Activated naive CD4-positive, alpha-beta T cell treated with anti-CD3 and anti-CD28 coated beads, Interleukin-2, amount 10 ng/mL, durations not matched to agents 7 days and 5 days (primary cell): ENCODE measurements at regions not wholly inside any gene's neighbourhood (a gene's known extent, or its start where the extent isn't known, plus 50 kb on each side); places are given as distances from the start of the nearest gene placed in this dataset.

Experiments used
- CTCF ChIA-PET: fragments of 350-600 bp; sonication (Branson Sonifier 250); formaldehyde crosslinking; loops from one replicate; lab custom pipeline; 2021; ENCODE audit warnings: antibody characterized with exemption; lab: Charles Lee
- DNase-seq: peaks from one replicate; pipeline ENCODE4 v3.0.0-alpha.2; 2020
- H3K27ac Mint-ChIP-seq: one replicate; pipeline ENCODE4 v1.8.0; 2021; ENCODE audit warnings: mild to moderate bottlenecking, moderate library complexity, mixed read lengths
- H3K27me3 Mint-ChIP-seq: one replicate; pipeline ENCODE4 v1.8.0; 2021; ENCODE audit warnings: mild to moderate bottlenecking, mixed read lengths
- H3K36me3 Mint-ChIP-seq: one replicate; pipeline ENCODE4 v1.8.0; 2021; ENCODE audit warnings: mixed read lengths
- H3K4me1 Mint-ChIP-seq: one replicate; pipeline ENCODE4 v1.8.0; 2021; ENCODE audit warnings: mixed read lengths
- H3K4me3 Mint-ChIP-seq: one replicate; pipeline ENCODE4 v1.8.0; 2021; ENCODE audit warnings: mild to moderate bottlenecking, moderate library complexity, mixed read lengths
- H3K9me3 Mint-ChIP-seq: one replicate; pipeline ENCODE4 v1.8.0; 2021; ENCODE audit warnings: mixed read lengths

GRCh38 chr12:4084573-4084972 is 189.0 kb upstream of the CCND2 start:
- no peak for DNase-seq
- Mint-ChIP-seq H3K4me3 (no peak overlapping the region), H3K4me1 (no peaks in the 10 kb centered on the region), H3K27ac (no peak overlapping the region), H3K27me3 (peaks cover 16% of the 10 kb centered on the region), H3K9me3 (no peaks in the 10 kb centered on the region), H3K36me3 (no peaks in the 10 kb centered on the region)
- CTCF ChIA-PET, result interaction anchor here (0.8 to 0.9 kb wide), 2 partner anchors 10 to 201 kb away, joined by 3 to 4 read pairs; no protein-coding TSS in a partner anchor

GRCh38 chr12:4082809-4083403 is 190.7 kb upstream of the CCND2 start:
- no peak overlapping the region for H3K27ac Mint-ChIP-seq
- CTCF ChIA-PET, result no interaction called here

GRCh38 chr12:4080213-4080612 is 193.3 kb upstream of the CCND2 start:
- CTCF ChIA-PET, result no interaction called here
- H3K27ac Mint-ChIP-seq, result no peak overlapping the region
- H3K4me3 Mint-ChIP-seq, result no peak overlapping the region
- peaks cover 4% of the 10 kb centered on the region for H3K9me3 Mint-ChIP-seq
- H3K36me3 Mint-ChIP-seq, result no peaks in the 10 kb centered on the region
- H3K4me1 Mint-ChIP-seq, result no peaks in the 10 kb centered on the region
- H3K27me3 Mint-ChIP-seq, result peaks cover 17% of the 10 kb centered on the region
- no peak for DNase-seq

More at GRCh38 chr12:4082809-4083403, 190.7 kb upstream of the CCND2 start:
- no peak overlapping the region for H3K4me3 Mint-ChIP-seq
- no peaks in the 10 kb centered on the region for H3K4me1 Mint-ChIP-seq
- peaks cover 4% of the 10 kb centered on the region for H3K9me3 Mint-ChIP-seq
- peaks cover 13% of the 10 kb centered on the region for H3K27me3 Mint-ChIP-seq
- no peaks in the 10 kb centered on the region for H3K36me3 Mint-ChIP-seq
- DNase-seq, result no peak

DNA sequence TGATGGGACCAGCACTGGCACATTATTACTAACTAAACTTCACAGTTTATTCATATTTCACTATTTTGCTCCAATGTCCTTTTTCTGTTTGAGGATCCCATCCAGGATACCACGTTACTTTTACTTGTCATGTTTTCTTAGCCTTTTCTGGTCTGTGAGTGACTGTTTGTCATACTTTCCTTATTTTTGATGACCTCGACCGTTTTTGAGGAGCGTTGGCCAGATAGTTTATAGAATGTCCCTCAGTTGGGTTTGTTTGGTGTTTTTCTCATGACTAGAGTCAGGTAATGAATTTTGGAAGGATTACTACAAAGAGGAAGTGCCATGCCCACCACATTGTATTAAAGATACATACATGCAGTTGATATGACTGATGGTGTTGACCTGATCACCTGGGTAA is 199.4 kb upstream of the CCND2 start:
- H3K4me1 Mint-ChIP-seq, result peaks cover 2% of the 10 kb centered on the region
- no peak overlapping the region for H3K4me3 Mint-ChIP-seq
- CTCF ChIA-PET, result no interaction called here

DNA sequence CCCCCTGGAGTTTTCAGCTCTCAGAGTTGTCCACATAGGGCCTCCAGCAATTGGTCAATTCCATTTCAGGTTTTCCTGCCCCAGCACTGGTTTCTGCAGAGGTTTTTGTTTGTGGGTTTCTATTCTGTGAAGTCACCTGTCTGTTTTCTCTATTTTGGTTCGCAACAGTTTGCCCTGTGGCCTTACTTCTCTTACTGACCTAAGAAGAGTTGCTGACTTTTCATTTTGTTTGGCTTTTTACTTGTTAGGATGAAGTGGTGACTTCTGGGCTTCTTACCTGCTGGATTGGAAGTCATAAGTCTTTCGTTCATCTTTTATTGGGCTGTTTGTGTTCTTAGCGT is 196.4 kb upstream of the PARP11 start:
- H3K27me3 Mint-ChIP-seq, result no peaks in the 10 kb centered on the region
- no peak overlapping the region for H3K27ac Mint-ChIP-seq
- H3K4me3 Mint-ChIP-seq, result no peak overlapping the region
- DNase-seq, result no peak
- H3K9me3 Mint-ChIP-seq, result no peaks in the 10 kb centered on the region
- CTCF ChIA-PET, result interaction anchor here (1.7 kb wide), 1 partner anchor 32 kb away, joined by 4 read pairs; no protein-coding TSS in a partner anchor
- H3K4me1 Mint-ChIP-seq, result peaks cover 2% of the 10 kb centered on the region
- no peaks in the 10 kb centered on the region for H3K36me3 Mint-ChIP-seq

More for the DNA sequence above, 199.4 kb upstream of the CCND2 start:
- Mint-ChIP-seq H3K27me3 (peaks cover 4% of the 10 kb centered on the region), H3K9me3 (peaks cover 4% of the 10 kb centered on the region), H3K36me3 (no peaks in the 10 kb centered on the region), H3K27ac (no peak overlapping the region)
- no peak for DNase-seq

- Mint-ChIP-seq H3K27ac (no peak overlapping the region), H3K27me3 (no peaks in the 10 kb centered on the region), H3K9me3 (no peaks in the 10 kb centered on the region), H3K36me3 (no peaks in the 10 kb centered on the region), H3K4me1 (peaks cover 2% of the 10 kb centered on the region), H3K4me3 (no peak overlapping the region)
- CTCF ChIA-PET, result interaction anchor here (1.7 kb wide), 1 partner anchor 32 kb away, joined by 4 read pairs; no protein-coding TSS in a partner anchor
- no peak for DNase-seq
Observed at GRCh38 chr12:4068981-4069669, 195.9 kb upstream of the PARP11 start.

DNA sequence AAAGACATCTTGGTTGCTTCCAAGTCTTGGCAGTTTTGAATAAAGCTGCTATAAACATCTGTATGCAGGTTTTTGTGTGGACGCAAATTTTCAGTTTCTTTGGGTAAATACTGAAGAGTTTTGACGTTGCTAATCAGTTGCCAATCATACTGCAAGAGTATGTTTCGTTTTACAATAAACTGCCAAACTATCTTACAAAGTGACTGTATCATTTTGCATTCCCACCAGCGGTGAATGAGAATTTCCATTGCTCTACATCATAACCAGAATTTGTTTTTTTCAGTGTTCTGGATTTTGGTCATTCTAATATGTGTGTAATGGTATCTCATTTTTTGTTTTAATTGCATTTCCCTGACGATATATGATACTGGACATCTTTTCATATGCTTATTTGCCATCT is 190.8 kb upstream of the PARP11 start:
- H3K9me3 Mint-ChIP-seq, result no peaks in the 10 kb centered on the region
- CTCF ChIA-PET, result no interaction called here
- H3K4me3 Mint-ChIP-seq, result no peak overlapping the region
- no peaks in the 10 kb centered on the region for H3K27me3 Mint-ChIP-seq
- no peaks in the 10 kb centered on the region for H3K36me3 Mint-ChIP-seq
- H3K4me1 Mint-ChIP-seq, result no peaks in the 10 kb centered on the region
- DNase-seq, result no peak
- H3K27ac Mint-ChIP-seq, result no peak overlapping the region

GRCh38 chr12:4059898-4060568 is 186.8 kb upstream of the PARP11 start:
- CTCF ChIA-PET, result no interaction called here
- Mint-ChIP-seq H3K36me3 (no peaks in the 10 kb centered on the region), H3K27me3 (no peaks in the 10 kb centered on the region), H3K9me3 (no peaks in the 10 kb centered on the region), H3K27ac (no peak overlapping the region), H3K4me1 (peaks cover 7% of the 10 kb centered on the region), H3K4me3 (no peak overlapping the region)
- DNase-seq, result no peak

DNA sequence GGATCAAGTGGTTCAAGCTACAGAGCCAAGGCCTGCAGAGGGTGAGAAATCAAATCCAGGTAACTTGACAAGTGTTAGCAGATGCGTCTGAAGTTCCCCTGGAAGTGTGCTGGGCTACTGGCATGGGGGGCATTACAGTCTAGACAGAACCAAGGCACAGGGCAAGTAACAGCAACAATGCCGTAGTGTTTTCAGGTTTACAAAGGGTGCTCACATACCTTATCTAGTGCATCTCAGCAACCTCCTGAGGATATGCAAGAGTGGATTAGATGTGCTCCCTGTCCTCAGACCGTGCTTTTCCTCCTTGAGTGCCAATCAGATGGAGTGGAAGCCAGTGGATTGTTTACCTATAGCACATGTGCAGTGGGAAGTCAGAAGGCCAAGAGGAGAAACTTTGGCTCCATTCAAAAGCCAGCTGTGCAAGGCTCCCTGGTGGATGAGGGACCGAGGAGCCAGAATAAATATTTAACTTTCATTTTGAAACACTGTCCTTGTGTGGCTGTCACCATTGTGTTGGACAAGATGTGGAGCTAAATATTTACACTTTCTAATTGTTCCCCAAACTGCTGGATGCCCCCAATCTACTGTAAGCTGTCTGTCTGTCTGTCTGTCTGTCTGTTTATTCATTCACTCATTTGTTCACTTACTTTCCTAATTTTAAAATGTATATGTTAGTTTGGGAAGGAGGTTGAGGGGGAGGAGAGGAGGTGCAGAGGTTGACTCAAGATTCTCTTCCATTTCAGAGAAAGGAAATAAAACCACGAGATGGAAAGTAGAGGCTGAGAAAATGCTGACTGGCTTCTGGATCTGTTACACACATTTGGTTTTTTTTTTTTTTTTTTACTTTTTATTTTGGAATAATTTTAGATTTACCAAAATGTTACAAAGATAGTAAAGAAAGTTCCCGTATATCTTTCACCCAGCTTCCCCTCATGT is 184.0 kb upstream of the PARP11 start:
- H3K27ac Mint-ChIP-seq, result no peak overlapping the region
- peaks cover 5% of the 10 kb centered on the region for H3K27me3 Mint-ChIP-seq
- DNase-seq, result no peak
- CTCF ChIA-PET, result interaction anchor here (0.7 kb wide), 1 partner anchor 19 kb away, joined by 3 read pairs; no protein-coding TSS in a partner anchor
- no peak overlapping the region for H3K4me3 Mint-ChIP-seq
- H3K36me3 Mint-ChIP-seq, result no peaks in the 10 kb centered on the region
- H3K9me3 Mint-ChIP-seq, result no peaks in the 10 kb centered on the region
- H3K4me1 Mint-ChIP-seq, result peaks cover 7% of the 10 kb centered on the region

GRCh38 chr12:4054630-4055029 is 181.4 kb upstream of the PARP11 start:
- DNase-seq, result no peak
- no peak overlapping the region for H3K27ac Mint-ChIP-seq
- H3K36me3 Mint-ChIP-seq, result no peaks in the 10 kb centered on the region
- CTCF ChIA-PET, result interaction anchor here (0.6 kb wide), 1 partner anchor 29 kb away, joined by 3 read pairs; no protein-coding TSS in a partner anchor
- no peak overlapping the region for H3K4me3 Mint-ChIP-seq
- peaks cover 7% of the 10 kb centered on the region for H3K4me1 Mint-ChIP-seq
- H3K27me3 Mint-ChIP-seq, result peaks cover 7% of the 10 kb centered on the region
- H3K9me3 Mint-ChIP-seq, result no peaks in the 10 kb centered on the region

DNA sequence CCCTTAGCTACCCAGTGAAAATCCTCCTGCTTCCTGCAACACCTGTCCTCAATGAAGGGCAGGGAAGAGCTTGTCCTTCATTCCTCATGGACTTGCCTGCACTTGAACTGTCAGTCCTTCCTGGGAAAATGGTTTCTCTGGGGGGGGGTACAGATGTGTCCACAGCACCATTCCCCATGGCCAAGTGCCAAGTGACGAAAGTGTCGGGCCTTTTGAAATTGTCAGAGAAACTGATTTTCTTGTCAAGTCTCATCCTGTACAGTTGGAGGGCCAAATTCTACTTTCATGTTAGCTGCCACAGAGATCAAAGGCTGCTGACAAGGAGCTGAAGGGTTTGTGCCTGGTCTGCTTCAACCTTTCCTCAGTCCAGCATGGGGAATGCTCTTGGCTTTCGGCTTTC is 179.5 kb upstream of the PARP11 start:
- Mint-ChIP-seq H3K4me1 (peaks cover 3% of the 10 kb centered on the region), H3K4me3 (no peak overlapping the region), H3K36me3 (no peaks in the 10 kb centered on the region), H3K27me3 (peaks cover 7% of the 10 kb centered on the region), H3K27ac (no peak overlapping the region), H3K9me3 (no peaks in the 10 kb centered on the region)
- CTCF ChIA-PET, result no interaction called here
- DNase-seq, result no peak

DNA sequence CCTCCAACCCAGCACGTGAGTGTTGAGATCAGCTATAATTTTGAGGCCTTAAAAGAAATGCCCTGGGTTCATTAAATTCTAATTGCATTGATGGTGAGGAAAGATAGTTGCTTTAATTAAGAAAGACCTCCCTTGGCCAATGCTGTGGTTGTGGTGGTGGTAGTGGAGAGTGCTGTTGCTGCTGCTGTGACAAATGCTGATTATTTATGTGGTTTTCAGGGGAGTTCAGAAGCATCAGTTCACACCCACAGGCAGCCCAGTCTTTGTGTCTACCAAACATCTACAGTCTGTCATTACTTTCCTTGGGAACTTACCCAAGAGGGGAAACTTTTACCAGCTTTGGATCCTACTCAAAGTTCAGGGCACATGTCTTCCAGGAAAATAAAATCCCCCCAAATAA is 178.4 kb upstream of the PARP11 start:
- no peaks in the 10 kb centered on the region for H3K36me3 Mint-ChIP-seq
- H3K27ac Mint-ChIP-seq, result no peak overlapping the region
- H3K4me1 Mint-ChIP-seq, result no peaks in the 10 kb centered on the region
- CTCF ChIA-PET, result no interaction called here
- no peaks in the 10 kb centered on the region for H3K9me3 Mint-ChIP-seq
- H3K27me3 Mint-ChIP-seq, result peaks cover 8% of the 10 kb centered on the region
- H3K4me3 Mint-ChIP-seq, result no peak overlapping the region
- no peak for DNase-seq

- no peak overlapping the region for H3K4me3 Mint-ChIP-seq
- no peak overlapping the region for H3K27ac Mint-ChIP-seq
- CTCF ChIA-PET, result interaction anchor here (0.8 kb wide), 1 partner anchor 708 kb away, joined by 4 read pairs; no protein-coding TSS in a partner anchor
- DNase-seq, result no peak
- peaks cover 17% of the 10 kb centered on the region for H3K27me3 Mint-ChIP-seq
- no peaks in the 10 kb centered on the region for H3K9me3 Mint-ChIP-seq
- no peaks in the 10 kb centered on the region for H3K4me1 Mint-ChIP-seq
- no peaks in the 10 kb centered on the region for H3K36me3 Mint-ChIP-seq
Observed at GRCh38 chr12:4050340-4050739, 177.1 kb upstream of the PARP11 start.
